H1 (cell line): ENCODE measurements at regions not wholly inside any gene's neighbourhood (a gene's known extent, or its start where the extent isn't known, plus 50 kb on each side); places are given as distances from the start of the nearest gene placed in this dataset.

Source experiments
- CTCF ChIP-seq, 3 experiments: IDR thresholded peaks; 1 replicate in 2 of 3; 2 replicates in 1 of 3; pipeline versions ENCODE4 v1.5.1 to v1.6.1; 2011; ENCODE audit warnings: low read length in 3 of 3, mild to moderate bottlenecking in 3 of 3, inconsistent platforms in 2 of 3, low read depth in 1 of 3, moderate library complexity in 1 of 3; ENCODE audit not compliant: insufficient read depth in 1 of 3; ENCODE audit errors: control extremely low read depth in 1 of 3
- KDM5A ChIP-seq: fragments of 200-600 bp; IDR thresholded peaks from 2 replicates; pipeline ENCODE4 v1.7.1; 2012; ENCODE audit warnings: mild to moderate bottlenecking, low read length, inconsistent platforms, mixed read lengths
- MAX ChIP-seq: IDR thresholded peaks from 2 replicates; pipeline ENCODE4 v1.6.1; 2012; ENCODE audit warnings: inconsistent platforms

- TF ChIP-seq CTCF (IDR thresholded peaks at IDR 0.05; ENCODE audit: control extremely low read depth in 1 of 3, insufficient read depth in 1 of 3, low read depth in 1 of 3, low read length in 3 of 3) (no peak), MAX (no peak), KDM5A (no peak)
Observed at GRCh38 chr6:84866715-84867114, 102.3 kb upstream of the TBX18 start.
